NT2/D1 (cell line): ENCODE measurements at regions not wholly inside any gene's neighbourhood (a gene's known extent, or its start where the extent isn't known, plus 50 kb on each side); places are given as distances from the start of the nearest gene placed in this dataset.

ENCODE experiments used
- DNase-seq: peaks from one replicate; pipeline ENCODE4 v3.0.0-alpha.2; 2011; ENCODE audit warnings: low read depth, low spot score
- H3K27me3 ChIP-seq: 2 replicates; pipeline ENCODE4 v1.6.0; 2011; ENCODE audit warnings: mild to moderate bottlenecking; ENCODE audit not compliant: insufficient read length, insufficient read depth
- H3K36me3 ChIP-seq: 2 replicates; pipeline ENCODE4 v1.6.1; 2011; ENCODE audit warnings: mild to moderate bottlenecking, low read length, mixed read lengths; ENCODE audit not compliant: insufficient read depth, insufficient read length
- H3K4me1 ChIP-seq: 2 replicates; pipeline ENCODE4 v1.5.1; 2011; ENCODE audit not compliant: insufficient read depth, insufficient read length
- H3K4me3 ChIP-seq: 2 replicates; pipeline ENCODE4 v1.5.1; 2011; ENCODE audit warnings: low read depth; ENCODE audit not compliant: insufficient read length
- H3K9ac ChIP-seq: 2 replicates; pipeline ENCODE4 v1.6.0; 2011; ENCODE audit warnings: low read depth; ENCODE audit not compliant: insufficient read length
- H3K9me3 ChIP-seq: 2 replicates; pipeline ENCODE4 v1.5.1; 2011; ENCODE audit warnings: mild to moderate bottlenecking, low read length; ENCODE audit not compliant: insufficient read depth
- SUZ12 ChIP-seq: IDR thresholded peaks from 2 replicates; pipeline ENCODE4 v1.6.1; 2011; ENCODE audit not compliant: insufficient read length, insufficient read depth; ENCODE audit errors: extremely low read depth
- YY1 ChIP-seq: IDR thresholded peaks from 2 replicates; pipeline ENCODE4 v1.6.1; 2011; ENCODE audit not compliant: insufficient read length, insufficient read depth
- ZNF274 ChIP-seq: IDR thresholded peaks from 2 replicates; pipeline ENCODE4 v1.6.1; 2011; ENCODE audit warnings: mild to moderate bottlenecking, low read depth, low read length

DNA sequence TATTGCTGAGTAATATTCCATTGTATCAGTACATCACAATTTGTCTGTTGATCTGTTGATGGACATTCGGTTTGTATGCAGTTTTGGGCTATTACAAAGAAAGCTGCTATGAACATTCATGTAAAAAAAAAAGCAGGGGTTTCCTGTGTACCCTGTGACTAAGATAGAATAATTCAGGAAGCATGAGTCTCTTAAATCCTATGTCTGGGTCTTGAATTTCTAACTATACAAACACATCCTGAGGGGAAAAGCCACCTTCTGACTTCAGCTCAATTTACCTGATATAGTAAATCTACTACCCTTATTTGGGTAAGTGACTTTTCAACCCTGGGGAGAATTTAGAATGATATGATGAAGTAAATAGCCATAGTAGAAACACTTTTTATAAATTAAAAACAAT, 94.6 kb upstream of the FUNDC1 start:
- Histone ChIP-seq H3K9me3 (no peaks in the 10 kb centered on the region), H3K4me1 (no peaks in the 10 kb centered on the region), H3K27me3 (no peaks in the 10 kb centered on the region), H3K9ac (no peak overlapping the region), H3K4me3 (no peak overlapping the region), H3K36me3 (no peaks in the 10 kb centered on the region)
- DNase-seq, result no peak
- TF ChIP-seq ZNF274 (no peak), YY1 (no peak), SUZ12 (no peak)

DNA sequence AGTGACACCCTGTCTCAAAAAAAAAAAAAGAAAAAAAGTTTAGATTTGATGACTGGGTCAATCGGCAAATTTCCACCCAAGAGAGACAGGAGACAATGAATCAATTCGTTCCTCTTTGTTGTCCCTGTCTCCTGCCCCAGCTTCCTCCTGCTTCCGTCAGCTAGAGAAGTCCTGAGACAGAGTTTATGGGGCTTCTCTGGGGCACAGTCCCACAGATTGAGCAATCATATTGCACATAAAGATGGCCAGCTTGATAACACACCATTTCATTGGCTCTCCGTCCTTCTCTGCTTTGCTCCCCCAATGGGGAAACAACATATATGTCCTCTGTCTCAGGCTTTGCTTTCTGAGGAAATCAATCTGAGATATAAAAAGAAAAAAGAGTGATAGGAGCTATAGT, 78.4 kb upstream of the FUNDC1 start:
- Histone ChIP-seq H3K4me1 (no peaks in the 10 kb centered on the region), H3K9me3 (no peaks in the 10 kb centered on the region), H3K9ac (no peak overlapping the region), H3K36me3 (no peaks in the 10 kb centered on the region), H3K4me3 (no peak overlapping the region), H3K27me3 (no peaks in the 10 kb centered on the region)
- TF ChIP-seq YY1, result no peak
- TF ChIP-seq SUZ12, result no peak
- TF ChIP-seq ZNF274, result no peak
- no peak for DNase-seq

DNA sequence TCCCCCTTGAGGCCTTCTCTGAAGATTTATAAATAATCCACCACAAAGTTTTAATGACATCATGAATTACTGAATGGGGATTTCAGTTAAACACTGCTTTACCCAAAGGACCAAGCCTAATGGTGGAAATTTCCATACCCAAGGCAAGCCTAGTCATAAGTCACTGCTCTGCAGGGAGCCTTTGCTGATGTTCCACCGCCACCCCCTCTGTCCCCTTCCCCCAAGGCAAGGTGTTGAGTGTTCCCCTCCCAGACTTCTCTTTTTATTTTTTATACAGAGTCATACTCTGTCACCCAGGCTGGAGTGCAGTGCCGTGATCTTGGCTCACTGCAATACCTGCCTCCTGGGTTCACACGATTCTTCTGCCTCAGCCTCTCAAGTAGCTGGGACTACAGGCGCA, 76.4 kb upstream of the FUNDC1 start:
- DNase-seq, result no peak
- no peak overlapping the region for H3K9ac ChIP-seq
- H3K4me3 ChIP-seq, result no peak overlapping the region
- no peaks in the 10 kb centered on the region for H3K27me3 ChIP-seq
- H3K9me3 ChIP-seq, result no peaks in the 10 kb centered on the region
- H3K4me1 ChIP-seq, result no peaks in the 10 kb centered on the region
- no peak for TF ChIP-seq SUZ12
- no peak for TF ChIP-seq ZNF274
- no peak for TF ChIP-seq YY1
- no peaks in the 10 kb centered on the region for H3K36me3 ChIP-seq

DNA sequence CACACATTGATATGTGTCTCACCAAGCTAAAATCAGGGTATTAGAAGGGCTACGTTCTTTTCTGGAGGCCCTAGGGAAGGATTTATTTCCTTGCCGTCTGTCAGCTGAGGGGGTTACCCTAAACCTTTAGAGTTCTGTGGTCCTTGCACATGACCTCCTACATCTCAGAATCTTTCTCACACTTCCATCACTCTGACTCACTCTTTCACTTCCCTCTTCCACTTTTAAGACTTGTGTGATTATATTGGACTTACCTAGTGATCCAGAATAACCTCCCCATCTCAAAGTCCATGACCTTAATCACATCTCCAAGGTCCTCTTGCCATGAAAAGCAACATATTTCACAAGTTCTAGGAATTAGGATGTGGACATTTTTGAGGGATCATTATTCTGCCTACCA, 53.6 kb upstream of the FUNDC1 start:
- no peaks in the 10 kb centered on the region for H3K9me3 ChIP-seq
- no peak overlapping the region for H3K9ac ChIP-seq
- no peak for TF ChIP-seq SUZ12
- no peak overlapping the region for H3K4me3 ChIP-seq
- no peaks in the 10 kb centered on the region for H3K4me1 ChIP-seq
- no peaks in the 10 kb centered on the region for H3K27me3 ChIP-seq
- H3K36me3 ChIP-seq, result no peaks in the 10 kb centered on the region
- DNase-seq, result no peak
